Activated CD4-positive, alpha-beta T cell treated with anti-CD3 and anti-CD28 coated beads, Interleukin-2, amount 50 U/mL, for 48 hours (primary cell): ENCODE measurements at regions not wholly inside any gene's neighbourhood (a gene's known extent, or its start where the extent isn't known, plus 50 kb on each side); places are given as distances from the start of the nearest gene placed in this dataset.
"Not testable (repeated sequence)": the region's sequence is repeated elsewhere in the genome, so short reads cannot be mapped to it uniquely, and the experiment has no call there.

ENCODE experiments used
- DNase-seq, 2 experiments: peaks; one replicate each; pipeline ENCODE4 v3.0.0-alpha.2; 2020

GRCh38 chr6:28659250-28659566 is 133.5 kb downstream of the GPX5 start:
- DNase-seq, result no peak

DNA sequence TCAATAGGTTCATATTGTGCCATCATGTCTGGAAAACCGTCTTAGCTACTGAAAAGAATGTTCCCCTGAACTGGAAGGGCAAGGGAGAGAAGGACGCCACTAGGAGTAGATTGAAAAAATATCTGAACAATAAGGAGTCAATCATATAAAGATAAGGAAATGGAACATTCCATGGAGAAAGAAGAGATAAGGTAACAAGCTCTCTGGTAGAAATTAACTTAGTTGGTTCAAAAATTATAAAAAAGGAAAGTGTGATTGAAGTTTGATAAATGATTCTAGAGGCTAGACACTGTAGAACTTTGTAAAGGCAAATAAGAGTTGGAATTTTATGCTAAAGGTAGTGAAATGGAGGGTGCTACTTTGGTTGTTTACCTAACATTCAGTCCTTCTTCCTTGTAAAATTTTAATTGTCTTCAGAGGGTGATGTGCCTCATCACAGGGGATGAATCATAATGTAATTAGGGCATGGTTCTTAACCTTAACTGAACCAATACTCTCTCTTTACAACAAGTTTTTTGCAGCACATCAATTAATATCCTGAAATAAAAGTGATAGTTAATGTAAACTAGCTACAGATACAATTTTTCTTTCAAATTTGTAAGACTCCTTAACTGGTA is 135.5 kb downstream of the GPX5 start:
- DNase-seq, result no peak

DNA sequence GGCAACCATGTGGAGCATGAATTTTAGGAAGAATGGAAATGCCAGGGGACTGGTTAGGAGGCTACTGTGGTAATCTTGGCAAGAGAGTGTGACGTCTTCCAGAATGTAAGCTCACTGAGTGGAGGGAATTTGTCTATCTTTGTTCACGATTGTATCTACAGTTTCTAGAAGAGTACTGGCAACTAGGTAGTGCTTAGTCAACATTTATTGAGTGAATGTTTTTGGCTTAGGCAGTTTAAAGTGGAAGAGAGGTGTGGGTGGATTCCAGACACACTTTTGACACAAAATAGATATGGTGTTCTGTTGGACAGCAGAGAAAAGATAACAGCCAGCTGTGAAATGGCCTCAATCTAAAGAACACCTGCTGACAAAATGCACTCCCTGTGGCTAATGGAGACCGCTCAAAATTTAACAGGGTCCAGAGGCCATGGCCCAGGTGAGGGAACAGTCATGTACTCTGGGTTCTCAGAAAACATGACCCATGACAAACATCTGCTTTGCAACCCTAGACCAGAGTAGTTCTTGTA is 139.3 kb downstream of the GPX5 start:
- DNase-seq, result no peak

GRCh38 chr6:28673417-28673786 is 147.7 kb downstream of the GPX5 start:
- no peak for DNase-seq

- peak; percentile 76 to 78 for DNase-seq
These were observed 148.3 kb downstream of the GPX5 start for GRCh38 chr6:28673787-28674671.

GRCh38 chr6:28675600-28675999 is 149.9 kb downstream of the GPX5 start:
- no peak for DNase-seq

GRCh38 chr6:28682542-28682941 is 156.9 kb downstream of the GPX5 start:
- DNase-seq, result no peak

DNA sequence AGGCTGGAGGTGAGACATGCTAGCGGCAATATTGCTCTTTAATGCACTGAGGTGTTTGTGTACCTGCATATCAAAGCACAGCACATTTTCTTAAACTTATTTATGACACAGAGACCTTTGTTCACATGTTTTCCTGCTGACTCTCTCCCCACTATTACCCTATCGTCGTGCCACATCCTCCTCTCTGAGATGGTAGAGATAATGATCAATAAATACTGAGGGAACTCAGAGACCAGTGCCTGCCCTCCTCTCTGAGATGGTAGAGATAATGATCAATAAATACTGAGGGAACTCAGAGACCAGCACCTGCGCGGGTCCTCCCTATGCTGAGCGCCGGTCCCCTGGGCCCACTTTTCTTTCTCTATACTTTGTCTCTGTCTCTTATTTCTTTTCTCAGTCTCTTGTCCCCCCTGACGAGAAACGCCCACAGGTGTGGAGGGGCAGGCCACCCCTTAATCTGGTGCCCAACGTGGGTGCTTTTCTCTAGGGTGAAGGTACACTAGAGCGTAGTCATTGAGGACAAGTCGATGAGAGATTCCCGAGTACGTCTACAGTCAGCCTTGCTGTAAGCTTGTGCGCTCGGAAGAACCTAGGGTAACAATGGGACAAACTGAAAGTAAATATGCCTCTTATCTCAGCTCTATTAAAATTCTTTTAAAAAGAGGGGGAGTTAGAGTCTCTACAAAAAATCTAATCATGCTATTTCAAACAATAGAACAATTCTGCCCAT is 157.4 kb downstream of the GPX5 start:
- not testable (repeated sequence) for DNase-seq

DNA sequence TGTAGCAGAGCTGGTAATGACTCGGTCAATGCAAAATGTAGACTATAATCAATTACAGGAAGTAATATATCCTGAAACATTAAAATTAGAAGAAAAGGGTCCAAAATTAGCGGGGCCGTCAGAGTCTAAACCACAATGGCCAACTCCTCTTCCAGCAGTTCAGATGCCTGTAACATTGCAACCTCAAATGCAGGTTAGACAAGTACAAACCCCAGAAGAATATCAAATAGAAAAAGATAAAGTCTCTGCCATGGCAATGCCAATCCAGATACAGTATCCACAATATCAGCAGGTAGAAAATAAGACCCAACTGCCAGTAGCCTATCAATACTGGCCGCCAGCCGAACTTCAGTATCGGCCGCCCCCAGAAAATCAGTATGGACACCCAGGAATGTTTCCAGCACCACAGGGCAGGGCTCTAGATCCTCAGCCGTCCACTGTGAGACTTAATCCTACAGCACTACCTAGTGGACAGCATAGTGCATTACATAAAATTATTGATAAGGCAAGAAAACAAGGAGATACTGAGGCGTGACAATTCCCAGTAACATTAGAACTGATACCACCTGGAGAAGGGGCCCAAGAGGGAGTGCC is 158.4 kb downstream of the GPX5 start:
- no peak for DNase-seq

DNA sequence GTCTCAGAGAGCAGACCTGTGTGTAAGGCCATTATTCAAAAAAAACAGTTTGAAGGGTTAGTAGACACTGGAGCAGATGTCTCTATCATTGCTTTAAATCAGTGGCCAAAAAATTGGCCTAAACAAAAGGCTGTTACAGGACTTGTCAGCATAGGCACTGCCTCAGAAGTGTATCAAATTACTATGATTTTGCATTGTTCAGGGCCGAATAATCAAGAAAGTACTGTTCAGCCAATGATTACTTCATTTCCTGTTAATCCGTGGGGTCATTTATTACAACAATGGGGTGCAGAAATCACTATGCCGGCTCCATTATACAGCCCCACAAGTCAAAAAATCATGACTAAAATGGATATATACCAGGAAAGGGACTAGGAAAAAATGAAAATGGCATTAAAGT is 160.3 kb downstream of the GPX5 start:
- DNase-seq, result not testable (repeated sequence)

GRCh38 chr6:28686446-28687027 is 160.9 kb downstream of the GPX5 start:
- peak in 1 of 2 experiments; percentile 42 for DNase-seq

DNA sequence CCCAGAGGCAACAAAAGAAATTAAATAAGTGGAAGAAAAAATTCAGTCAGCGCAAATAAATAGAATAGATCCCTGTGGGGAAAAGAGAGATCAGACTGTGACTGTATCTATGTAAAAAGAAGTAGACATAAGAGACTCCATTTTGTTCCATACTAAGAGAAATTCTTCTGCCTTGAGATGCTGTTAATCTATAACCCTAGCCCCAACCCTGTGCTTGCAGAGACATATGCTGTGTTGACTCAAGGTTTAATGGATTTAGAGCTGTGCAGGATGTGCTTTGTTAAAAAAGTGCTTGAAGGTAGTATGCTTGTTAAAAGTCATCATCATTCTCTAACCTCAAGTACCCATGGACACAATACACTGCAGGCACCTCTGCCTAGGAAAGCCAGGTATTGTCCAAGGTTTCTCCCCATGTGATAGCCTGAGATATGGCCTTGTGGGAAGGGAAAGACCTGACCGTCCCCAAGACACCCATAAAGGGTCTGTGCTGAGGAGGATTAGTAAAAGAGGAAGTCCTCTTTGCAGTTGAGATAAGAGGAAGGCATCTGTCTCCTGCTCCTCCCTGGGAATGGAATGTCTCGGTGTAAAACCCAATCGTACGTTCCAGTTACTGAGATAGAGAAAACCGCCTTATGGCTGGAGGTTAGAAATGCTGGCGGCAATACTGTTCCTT is 161.8 kb downstream of the GPX5 start:
- not testable (repeated sequence) for DNase-seq

DNA sequence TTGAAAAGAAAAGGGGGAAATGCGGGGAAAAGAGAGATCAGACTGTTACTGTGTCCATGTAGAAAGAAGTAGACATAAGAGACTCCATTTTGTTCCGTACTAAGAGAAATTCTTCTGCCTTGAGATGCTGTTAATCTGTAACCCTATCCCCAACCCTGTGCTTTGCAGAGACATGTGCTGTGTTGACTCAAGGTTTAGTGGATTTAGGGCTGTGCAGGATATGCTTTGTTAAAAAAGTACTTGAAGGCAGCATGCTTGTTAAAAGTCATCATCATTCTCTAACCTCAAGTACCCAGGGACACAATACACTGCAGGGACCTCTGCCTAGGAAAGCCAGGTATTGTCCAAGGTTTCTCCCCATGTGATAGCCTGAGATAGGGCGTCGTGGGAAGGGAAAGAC is 166.3 kb downstream of the GPX5 start:
- DNase-seq, result not testable (repeated sequence)

DNA sequence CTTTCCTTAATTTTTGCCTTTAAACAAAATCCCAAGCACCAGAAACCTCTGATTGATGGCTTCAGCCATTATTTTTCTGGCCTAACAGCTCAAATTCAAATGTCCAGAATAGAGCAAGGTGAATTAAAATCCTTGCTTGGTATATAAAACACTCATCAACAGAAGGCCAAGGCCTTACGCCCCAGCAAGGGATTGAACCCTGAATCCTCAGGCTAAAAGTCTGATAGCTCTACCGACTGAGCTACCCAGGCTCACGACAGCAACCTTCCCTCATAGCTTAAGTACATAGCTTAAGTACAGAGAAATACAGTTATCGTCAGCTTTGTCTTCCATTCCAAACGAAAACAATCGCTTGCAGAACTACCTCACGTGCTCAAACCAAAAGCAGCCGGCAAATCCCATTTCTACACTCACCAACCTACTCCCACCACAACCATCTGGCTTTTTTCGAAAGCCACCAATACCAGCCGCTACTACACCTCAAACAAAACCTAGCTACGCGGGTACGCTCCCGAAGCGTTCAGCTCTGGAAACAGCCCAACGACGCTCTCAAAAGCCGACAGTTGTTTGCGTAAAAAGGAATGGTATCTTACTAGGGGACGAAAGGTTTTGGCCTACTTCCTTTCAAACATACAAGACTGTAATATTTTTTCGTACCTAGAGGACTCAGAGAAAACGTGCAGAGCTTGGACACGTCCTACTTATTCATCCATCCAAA is 167.5 kb downstream of the GPX5 start:
- no peak for DNase-seq

DNA sequence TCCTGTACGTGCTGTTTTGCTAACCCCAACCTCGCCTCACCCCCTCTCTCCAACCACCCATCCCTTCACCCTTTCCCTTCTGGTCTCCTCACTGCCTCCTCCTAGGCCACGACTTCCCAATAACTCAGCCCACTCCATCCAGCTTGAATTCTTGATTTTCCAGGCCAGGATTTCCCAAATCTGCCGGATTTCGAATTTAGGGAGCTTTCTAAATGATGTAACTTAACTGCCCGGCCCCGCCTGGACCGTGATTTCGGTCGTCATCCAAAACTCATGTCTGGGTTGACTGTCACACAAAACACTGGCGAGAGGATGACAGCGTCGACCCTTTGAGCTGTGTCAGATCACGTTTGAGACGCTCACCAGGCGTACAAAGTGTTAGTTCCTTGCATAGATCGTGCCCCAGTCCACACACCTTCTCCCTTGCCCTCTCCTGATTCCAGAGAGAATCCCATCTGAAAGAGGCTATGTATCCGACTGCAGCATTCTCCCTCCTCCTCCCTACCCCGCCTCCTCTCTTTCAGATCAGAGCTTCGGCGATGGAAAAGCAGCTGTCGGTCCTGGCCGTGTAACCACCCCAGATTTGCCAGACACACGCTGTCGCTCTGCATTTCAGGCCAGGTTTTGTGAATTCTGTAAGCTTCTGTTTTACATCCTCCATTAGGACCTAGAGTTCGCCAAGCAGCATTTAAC is 168.2 kb downstream of the GPX5 start:
- no peak for DNase-seq

GRCh38 chr6:28695715-28696114 is 170.0 kb downstream of the GPX5 start:
- no peak for DNase-seq

DNA sequence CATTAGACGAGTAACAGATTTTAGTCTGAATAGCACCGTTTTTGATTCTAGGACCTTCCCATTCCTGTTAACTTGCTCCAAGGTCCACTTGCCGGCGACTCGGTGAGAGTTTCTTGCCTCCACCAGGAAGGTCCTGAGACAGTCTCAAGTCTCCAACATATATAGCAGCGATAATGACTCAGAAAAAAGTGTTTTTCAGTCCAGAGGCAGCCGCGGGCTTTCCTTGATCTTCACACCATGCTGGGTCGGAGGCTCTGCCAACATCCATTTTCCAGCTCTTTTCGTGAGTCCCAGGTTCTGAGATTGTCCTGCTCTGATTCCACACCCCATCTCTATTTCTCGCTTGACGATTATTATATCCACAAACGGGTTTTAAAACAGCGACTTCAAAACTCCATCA is 170.5 kb downstream of the GPX5 start:
- no peak for DNase-seq

DNA sequence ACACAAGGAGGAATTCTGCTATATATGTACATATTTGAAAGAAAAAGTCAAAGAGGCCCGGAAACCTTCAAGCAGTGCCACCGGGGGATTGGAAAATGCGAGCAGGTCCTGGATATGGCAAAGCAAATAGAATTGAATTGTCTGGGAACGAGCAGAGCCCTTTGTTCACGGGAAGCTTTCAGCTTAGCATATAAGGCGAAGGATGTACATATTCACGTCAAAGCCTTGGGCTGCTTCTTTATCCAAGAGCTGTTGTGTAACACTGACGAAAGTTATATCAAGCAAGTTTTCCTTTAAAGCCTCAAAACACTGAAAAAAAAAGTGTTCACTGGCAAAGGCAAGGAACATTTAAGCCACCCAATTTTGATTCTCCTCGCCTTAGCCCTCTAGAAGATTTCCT is 171.0 kb downstream of the GPX5 start:
- DNase-seq, result no peak

DNA sequence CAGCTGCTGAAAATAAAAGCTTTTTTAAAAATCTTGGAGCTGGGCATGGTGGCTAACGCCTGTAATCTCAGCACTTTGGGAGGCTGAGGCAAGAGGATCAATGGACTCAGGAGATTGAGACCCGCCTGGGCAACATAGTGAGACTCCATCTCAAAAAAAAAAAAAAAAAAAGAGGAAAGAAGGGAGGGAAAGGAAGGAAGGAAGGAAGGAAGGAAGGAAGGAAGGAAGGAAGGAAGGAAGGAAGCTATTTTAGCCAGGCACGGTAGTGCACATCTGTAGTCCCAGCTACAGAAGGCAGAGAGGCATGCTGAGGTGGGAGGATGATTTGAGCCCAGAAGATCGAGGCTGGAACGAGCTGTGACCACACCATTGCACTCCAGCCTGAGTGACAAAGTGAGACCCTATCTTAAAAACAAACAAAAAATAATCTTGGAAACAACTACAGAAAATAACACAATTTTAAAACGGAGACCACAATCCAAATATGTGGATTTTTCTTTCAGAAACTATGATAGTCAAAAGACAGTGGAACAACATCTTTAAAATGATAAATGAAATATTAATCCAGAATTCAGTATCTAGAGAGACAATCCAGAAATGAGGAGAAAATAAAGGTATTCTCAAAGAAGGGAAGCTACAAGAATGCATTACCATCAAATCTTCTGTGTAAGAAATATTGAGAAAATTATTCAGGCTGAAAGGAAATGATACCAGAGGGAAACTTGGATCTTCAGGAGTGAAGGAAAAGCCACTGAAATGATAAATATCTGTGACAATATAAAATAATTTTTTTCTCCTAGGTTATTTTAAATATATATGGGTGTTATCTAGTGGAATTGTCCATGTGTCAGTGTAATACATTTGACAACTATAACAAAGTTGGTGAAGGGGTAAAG is 182.0 kb downstream of the GPX5 start:
- no peak for DNase-seq
